ENCODE measurements at regions not wholly inside any gene's neighbourhood (a gene's known extent, or its start where the extent isn't known, plus 50 kb on each side); places are given as distances from the start of the nearest gene placed in this dataset.

- DNase-seq (ENCODE audit: low spot score), result no peak
- Histone ChIP-seq H3K4me3 (no peak overlapping the region), H3K27ac (peak overlapping the region; percentile 26 to 92)
- no peak for TF ChIP-seq CTCF (IDR thresholded peaks at IDR 0.05)
Measured at GRCh38 chr2:216971593-216971992, 111.7 kb upstream of the TNP1 start.

- no peak for TF ChIP-seq CTCF (IDR thresholded peaks at IDR 0.05)
- Histone ChIP-seq H3K4me3 (no peak overlapping the region), H3K27ac (peak overlapping the region in 1 of 2 donors; percentile 59)
- no peak for DNase-seq (ENCODE audit: low spot score)
Measured at GRCh38 chr2:216970359-216970915, 110.6 kb upstream of the TNP1 start.

- Histone ChIP-seq H3K27ac (no peak overlapping the region), H3K4me3 (no peak overlapping the region)
- no peak for TF ChIP-seq CTCF (IDR thresholded peaks at IDR 0.05)
- DNase-seq (ENCODE audit: low spot score), result no peak
Measured at GRCh38 chr2:216967889-216968288, 108.0 kb upstream of the TNP1 start.

- no peak for DNase-seq (ENCODE audit: low spot score)
- no peak overlapping the region for H3K27ac ChIP-seq
- no peak overlapping the region for H3K4me3 ChIP-seq
- no peak for TF ChIP-seq CTCF (IDR thresholded peaks at IDR 0.05)
Measured at GRCh38 chr2:216960671-216961268, 100.9 kb upstream of the TNP1 start.

GRCh38 chr2:216959433-216959832 lies 99.6 kb upstream of the TNP1 start:
- TF ChIP-seq CTCF (IDR thresholded peaks at IDR 0.05), result no peak
- Histone ChIP-seq H3K27ac (no peak overlapping the region), H3K4me3 (no peak overlapping the region)
- no peak for DNase-seq (ENCODE audit: low spot score)

GRCh38 chr2:216956820-216957493 lies 97.1 kb upstream of the TNP1 start:
- no peak overlapping the region for H3K4me3 ChIP-seq
- no peak for TF ChIP-seq CTCF (IDR thresholded peaks at IDR 0.05)
- H3K27ac ChIP-seq, result no peak overlapping the region
- DNase-seq (ENCODE audit: low spot score), result no peak

- no peak for TF ChIP-seq CTCF (IDR thresholded peaks at IDR 0.05)
- DNase-seq (ENCODE audit: low spot score), result no peak
- Histone ChIP-seq H3K27ac (no peak overlapping the region), H3K4me3 (no peak overlapping the region)
Measured at GRCh38 chr2:216951171-216951570, 91.3 kb upstream of the TNP1 start.

Data from coronary artery (tissue), 2 donors.